ENCODE measurements at regions not wholly inside any gene's neighbourhood (a gene's known extent, or its start where the extent isn't known, plus 50 kb on each side); places are given as distances from the start of the nearest gene placed in this dataset.

DNA sequence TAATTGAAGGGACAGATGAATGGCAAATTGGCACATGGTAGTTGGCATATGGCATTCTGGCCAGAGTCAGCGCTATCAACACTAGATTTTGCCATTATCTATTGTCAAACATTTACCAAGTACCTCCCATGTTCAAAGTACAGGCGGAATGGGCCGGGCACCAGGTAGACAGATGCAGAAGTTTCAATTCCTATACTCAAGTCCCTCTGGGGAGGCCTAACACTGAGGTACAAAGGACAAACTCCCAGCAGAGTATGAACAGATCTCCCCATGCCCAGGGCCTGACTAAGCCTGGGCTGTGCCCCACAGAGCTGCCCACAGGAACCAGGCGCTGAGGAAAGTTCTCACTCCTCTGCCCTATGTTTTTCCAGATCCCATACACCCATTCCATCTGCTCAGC lies 257.5 kb upstream of the KLHL29 start:
- DNase-seq (ENCODE audit: low read depth in 2 of 2), result no peak

DNA sequence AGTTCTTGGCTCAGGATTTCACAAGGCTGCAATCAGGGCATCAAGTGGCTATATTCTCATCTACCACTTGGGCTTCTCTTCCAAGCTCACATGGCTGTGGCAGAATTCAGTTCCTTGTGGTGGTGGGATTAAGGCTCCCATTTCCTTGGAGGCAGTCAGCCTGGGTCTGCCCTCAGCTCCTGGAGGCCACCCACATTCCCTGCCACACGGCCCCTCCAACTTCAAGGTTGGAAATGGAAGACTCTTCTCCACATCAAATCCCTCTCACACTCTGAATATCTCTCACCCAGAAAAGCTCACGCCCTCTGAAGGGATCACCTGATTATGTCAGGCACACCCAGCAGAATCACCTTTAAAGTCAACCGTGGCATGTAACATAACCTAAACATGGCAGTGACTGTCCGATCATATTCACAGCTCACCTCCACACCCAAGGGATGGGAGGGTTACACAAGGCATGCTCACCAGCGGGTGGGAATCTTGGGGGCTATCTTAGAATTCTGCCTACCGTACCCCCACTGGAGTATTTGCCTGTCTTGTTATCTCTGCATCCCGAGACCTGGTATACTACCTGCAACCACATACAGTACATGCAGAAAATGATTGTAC lies 256.2 kb upstream of the KLHL29 start:
- DNase-seq (ENCODE audit: low read depth in 2 of 2), result no peak

DNA sequence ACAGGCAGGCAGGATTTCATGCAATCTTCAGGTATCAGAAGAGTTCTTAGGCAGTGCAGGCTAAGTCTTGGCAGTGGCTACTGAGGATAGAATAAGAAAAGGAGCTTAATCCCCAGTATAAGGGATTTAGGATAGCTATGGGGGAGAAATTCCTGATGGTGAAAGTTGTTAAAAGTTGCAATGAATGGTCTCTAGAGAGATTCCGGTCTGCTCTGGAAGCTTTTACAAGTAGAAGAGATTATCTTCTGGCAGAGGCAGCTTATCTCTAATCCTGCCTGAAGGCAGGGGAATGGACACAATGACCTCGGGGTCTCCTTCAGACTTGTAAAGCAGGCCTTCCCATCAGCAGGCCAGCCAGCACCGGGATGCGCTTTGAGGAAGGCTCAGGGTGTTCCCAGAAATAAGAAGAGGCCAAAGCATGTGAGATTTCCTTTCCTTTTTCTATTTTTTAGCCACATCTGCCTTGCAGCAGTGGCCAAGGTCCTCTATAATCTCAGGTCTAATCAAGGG lies 253.9 kb upstream of the KLHL29 start:
- DNase-seq (ENCODE audit: low read depth in 2 of 2), result no peak

DNA sequence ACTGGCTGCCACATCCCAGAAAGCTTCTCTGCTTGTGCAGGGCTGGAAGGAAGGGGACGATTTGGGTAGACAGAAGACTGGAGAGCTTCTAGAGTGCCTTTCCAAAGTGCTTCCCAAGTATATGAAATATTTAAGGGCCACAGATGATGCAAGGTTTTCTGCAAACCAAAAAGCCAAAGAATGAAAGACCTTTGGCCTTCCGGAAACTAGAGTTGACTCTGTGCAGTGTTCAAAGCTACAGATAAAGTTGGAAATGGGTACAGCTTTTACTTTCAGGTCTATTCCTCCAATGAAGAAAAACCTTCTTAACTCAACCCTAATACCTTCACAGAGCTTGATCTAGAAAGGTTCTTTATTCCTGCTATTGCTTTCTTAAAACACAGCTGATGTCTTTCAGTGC lies 253.0 kb upstream of the KLHL29 start:
- no peak for DNase-seq (ENCODE audit: low read depth in 2 of 2)

DNA sequence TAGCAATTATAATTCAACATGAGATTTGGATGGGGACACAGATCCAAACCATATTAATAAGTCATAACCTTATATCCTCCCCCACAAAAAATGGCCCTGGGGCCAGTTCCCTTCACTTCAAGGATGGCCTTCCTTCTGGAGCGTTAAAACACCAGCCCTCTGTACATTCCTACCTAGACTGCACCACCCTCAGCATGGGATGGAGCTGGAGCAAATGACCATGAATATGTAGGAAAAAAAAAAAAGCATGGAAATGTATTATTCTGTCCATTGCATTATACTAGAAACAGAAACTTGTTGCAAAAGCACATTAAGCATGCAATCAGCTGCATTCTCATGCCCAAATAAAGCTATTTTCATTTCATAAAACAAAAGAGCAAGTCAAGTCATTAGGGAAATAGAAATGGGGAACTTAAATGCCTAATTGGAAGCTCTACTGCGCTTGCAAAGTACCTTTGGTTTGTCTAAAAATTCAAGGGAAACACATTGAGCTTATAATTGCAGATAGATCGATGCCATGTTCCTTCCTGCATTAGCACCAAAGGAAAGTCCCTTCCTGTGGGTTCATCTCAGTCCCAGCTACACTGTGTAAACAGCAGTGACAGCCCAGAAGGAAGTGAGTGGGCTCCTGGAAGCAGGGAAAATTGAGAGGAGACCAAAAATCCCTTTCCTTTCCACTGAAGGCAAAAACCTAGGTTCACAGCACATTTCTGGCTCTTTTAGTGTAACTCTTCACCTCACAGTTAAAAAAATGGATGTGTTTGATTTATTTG lies 252.0 kb upstream of the KLHL29 start:
- no peak for DNase-seq (ENCODE audit: low read depth in 2 of 2)

DNA sequence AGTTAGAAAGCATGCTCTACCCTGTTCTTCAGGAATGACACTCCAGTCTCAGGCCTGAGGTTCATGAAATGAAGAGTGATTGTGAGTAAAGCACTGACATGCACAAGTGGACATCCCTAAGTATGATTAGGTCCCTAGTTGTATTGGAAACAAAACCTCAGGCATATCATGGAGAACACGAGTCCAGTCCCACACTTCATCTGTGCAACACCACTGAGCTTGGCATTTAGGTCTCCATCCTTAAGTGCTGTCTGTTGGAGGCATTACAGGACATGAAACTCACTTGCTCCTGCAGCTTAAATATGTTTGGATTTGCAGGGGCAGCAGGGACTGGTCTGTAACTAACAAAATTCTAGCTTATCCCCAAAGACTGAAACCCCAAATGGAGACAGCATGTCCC lies 250.3 kb upstream of the KLHL29 start:
- DNase-seq (ENCODE audit: low read depth in 2 of 2), result no peak

DNA sequence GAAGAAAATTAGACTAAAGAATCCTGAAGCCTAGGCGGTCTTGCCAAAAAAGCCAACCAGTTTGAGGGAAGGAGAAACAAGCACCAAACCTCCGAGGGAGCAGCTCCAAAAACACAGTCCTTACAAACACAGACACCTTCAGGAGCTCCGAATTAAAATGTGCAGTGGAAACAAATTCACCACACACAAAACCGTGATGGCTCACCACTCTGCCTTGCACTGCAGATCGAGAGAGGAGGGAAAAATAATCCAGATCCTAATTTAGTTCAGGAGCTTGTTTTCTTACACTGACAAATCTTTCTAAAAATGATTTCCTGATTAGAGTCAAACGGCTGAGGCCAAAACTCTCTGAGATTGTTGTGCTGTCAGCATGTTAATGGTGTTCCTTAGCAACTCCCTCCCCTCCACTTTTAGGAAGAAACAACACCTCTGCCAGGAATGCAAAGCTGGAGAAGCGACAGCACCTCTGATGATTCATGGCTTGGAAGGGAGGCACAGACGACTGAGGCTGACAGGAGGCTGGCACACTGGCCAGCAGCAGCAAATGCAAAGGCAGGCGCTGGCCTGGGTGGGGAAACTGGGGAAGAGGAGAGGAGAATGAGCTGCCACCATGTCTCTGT lies 249.4 kb upstream of the KLHL29 start:
- no peak for DNase-seq (ENCODE audit: low read depth in 2 of 2)

DNA sequence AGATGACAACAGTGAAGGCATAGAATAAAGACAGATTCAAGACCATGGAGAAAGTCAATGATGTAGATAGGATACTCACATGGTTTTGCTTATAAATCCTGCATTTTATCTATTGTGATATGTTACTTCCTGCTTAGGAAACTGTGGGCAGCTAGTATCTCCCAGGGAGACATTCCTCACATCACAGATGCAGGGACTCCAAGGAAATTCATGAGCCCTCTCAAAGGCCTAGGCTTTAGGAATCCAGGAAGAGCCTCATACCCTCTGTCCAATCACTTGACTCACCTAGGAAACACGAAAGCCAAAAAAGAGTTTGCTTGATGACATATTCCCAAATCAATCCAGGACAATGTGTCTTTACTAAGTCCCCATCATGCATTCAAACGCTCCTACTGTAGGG lies 247.8 kb upstream of the KLHL29 start:
- no peak for DNase-seq (ENCODE audit: low read depth in 2 of 2)

DNA sequence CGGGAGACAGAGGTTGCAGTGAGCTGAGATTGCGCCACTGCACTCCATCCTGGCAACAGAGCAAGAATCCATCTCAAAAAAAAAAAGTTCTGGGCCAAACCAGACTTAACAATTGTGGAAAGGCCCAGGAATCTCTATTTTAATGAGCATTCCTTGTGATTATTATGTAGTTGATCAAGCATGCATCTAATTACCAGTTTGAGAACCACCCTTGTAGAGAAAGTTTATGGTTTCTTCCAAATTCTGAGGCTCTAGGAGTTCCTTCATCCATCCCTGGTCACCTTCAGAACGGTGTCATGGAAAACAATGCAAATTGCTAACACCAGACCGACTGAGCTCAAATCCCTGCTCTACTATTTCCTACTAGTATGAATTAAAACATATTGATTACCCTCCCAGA lies 246.3 kb upstream of the KLHL29 start:
- no peak for DNase-seq (ENCODE audit: low read depth in 2 of 2)

DNA sequence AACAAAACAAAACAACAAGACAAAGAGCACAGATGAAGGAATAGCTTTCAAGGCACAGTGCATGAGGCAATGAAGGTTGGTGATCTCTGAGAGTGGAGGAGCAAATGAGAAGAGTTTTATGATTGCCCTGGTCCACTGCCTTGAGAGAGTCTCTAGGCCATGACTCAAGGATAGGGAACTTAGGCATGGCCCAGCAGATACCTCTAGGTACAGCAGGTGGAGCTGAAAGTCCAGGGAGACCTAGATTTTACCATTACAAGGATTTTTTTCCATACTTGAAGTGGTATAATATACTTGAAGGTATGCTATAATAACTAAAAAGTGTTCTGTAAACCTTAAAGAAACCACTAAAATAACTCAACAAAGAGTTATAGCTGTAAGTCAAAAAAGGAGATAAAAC lies 239.5 kb upstream of the KLHL29 start:
- DNase-seq (ENCODE audit: low read depth in 2 of 2), result no peak

DNA sequence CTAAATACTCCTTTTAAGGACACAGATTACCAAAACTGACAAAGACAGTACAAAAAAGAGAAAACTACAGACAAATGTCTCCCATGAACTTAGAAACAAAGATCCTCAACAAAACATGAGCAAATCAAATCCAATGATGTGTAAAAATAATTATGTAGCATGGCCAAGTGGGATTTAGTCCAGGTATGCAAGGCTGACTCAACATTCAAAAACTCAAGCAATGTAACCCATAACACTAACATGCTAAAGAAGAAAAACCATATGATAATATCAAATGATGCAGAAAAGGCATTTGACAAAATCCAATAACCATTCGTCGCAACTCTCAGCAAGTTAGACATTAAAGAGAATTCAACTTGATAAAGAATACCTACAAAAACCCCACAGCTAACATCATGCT lies 239.0 kb upstream of the KLHL29 start:
- no peak for DNase-seq (ENCODE audit: low read depth in 2 of 2)

DNA sequence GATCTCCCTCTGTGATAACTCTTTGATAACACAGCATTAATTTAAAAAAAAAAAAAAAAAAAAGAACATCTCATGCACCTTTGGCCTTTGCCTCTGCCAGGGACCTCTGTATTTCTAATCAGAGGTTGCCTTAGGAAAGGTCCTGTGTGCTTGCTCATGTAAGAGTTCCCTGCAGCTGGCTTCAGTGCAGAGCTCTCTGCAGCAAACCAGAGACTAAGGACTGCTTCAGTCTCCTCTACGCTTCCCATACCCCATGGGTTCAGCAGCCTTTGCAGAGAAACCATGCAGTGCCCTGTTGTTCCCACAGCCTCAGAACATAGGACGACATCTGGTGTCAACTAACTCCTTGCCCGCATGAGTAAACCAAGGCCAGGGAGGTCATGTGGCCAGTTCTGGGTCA lies 236.6 kb upstream of the KLHL29 start:
- no peak for DNase-seq (ENCODE audit: low read depth in 2 of 2)

DNA sequence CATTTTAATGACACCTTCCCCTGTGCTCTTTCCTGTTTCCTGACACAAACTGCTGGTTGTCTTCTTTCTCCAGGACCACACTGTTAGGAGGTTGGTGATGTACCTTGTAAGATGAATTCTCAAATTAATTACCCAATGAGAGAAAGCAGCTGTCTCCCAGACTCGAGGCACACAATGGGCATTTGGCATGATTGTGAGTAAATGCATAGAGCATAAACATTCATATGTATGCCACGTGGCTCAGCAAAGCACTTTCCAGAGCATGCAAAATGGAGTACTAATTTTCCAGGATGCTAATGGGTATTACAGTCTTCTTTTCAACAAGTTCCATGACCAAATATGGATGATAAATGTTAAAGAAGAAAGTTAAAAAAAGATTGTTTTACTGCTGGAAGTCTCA lies 235.2 kb upstream of the KLHL29 start:
- no peak for DNase-seq (ENCODE audit: low read depth in 2 of 2)

DNA sequence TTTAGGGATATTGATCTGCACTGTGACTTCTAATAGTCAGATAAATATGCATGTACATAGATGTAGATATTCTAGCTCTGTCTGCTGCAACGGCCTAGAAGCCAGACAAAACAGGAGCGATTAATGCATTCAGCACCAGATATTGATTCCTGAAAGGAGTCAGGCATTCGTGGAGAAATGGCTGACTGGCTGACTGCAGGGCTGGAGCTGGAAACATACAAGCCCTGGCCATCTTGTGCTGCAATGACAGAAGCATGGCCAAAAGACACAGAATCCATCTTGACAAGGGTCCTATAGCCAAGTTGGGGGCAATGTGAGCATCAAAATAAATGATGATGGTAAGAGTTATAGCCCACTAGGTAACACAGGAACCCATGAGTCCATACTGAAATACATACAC lies 231.5 kb upstream of the KLHL29 start:
- DNase-seq (ENCODE audit: low read depth in 2 of 2), result no peak

DNA sequence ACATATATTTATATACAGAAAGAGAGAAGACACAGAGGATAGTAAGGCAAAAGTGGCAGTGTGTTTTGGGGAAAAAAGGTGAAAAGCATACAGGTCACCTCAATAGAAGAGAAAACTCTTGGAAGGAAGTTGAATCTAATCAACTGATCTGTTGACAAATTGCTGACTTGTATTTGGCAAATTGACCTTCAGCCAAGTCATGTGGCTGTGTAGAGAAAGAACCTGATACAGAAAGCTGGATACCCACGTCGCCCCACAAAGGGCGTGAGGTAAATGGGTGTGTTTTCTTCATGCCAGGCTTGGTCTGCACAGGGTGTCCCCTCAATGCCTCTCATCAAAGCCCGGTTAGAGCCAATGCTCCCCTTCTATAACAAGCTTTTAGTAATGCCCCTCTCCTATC lies 230.0 kb upstream of the KLHL29 start:
- no peak for DNase-seq (ENCODE audit: low read depth in 2 of 2)

DNA sequence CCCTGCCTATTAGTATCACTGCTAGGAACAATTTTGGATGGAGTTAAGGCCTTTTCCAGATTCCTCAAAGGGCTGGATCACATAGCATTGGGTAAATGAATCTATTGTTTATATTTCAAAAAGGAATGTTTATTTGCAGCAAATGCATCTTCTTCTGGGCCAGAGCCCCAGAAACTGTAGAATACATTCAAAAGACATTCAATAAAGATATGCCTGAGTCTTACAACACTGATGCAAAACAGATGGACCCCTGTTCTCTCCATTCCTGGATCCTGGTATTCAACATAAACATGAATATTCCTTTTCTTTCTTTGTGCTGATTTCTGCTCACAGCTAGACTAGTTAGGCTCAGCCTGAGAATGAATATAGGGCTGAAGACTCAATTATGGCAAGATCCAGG lies 227.2 kb upstream of the KLHL29 start:
- DNase-seq (ENCODE audit: low read depth in 2 of 2), result no peak

DNA sequence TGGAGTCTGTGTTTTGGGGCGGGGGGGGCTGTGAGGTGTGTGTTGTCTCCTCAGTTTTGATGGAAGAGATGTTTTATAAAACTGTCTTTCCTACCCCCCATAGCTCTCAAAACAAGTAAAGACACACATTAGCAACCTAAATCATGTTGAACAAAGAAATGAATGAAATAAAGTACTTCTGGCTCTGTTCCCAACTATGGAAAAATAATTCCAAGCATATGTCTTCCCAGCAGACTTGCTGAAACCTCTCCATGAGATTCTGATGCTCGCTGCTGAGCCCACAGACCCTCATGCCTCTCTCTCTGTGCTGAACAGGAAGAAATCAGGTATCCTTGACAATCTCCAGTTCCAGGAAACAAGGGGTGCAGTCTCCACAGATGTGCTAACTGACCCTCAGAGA lies 226.7 kb upstream of the KLHL29 start:
- no peak for DNase-seq (ENCODE audit: low read depth in 2 of 2)

DNA sequence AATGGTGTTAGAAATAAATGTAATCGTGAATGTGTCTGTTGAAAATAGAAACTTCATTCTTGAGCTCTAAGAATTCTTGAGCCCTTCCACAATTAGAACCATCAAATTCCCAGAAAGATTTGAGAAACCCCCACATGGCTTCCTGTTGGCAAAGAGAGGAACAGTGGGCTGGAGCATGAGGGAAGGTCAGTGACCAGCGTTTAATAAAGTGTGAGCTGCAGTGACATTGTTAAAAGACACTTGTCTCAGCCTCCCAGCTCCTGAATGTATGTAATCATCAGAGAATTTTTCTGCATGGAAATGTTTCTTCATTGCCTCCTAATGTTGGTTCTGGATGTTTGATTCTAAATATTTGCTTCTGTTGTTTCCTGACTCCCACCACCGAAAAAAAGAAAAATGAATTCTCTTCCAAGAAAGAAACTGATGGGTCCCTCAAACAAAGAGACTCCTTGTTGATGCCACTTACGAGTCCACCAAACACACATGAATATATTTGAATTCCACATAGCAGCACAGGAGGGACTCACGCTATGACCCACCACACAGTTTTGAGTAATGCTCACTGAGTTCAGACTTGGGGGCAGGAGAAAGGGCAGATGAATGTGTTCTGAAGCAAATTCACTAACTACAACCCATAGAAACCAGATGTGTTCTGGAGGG lies 225.1 kb upstream of the KLHL29 start:
- no peak for DNase-seq (ENCODE audit: low read depth in 2 of 2)

DNA sequence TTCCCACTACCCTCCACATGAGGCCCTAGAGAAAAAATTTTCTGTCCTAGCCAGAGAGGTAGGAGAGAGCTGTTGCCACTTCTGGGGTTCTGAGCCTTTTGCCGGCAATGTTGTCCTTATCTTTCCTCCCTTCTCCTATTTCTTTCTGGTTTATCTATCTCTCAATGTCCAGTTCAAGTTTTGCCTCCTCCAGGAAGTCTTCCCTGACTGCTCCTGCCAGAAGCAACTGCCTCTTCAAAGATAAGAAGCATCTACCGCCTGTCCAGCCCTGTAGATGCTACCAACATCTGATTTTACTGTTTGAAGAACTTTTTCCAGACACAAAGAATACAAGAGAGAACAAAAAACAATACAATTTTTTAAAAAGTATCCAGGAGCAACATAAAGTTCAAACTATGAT lies 220.8 kb upstream of the KLHL29 start:
- DNase-seq (ENCODE audit: low read depth in 2 of 2), result no peak

DNA sequence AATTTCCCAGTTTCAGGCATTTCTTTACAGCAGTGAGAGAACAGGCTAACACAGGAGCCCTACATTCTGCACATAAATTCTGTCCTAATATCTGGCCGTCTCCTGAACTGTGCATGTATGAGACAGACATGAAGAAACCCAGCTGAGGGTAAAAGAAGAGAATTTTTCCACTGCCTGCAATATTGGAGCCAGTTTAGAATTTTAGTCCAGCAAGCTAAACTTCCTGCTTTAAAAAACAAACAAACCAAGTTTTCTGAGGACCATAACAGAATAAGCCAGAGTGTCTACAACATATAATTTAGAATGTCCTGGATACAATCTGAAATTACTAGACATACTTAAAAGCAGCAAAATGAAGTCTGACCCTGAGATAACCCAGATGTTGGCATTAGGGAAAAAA lies 215.1 kb upstream of the KLHL29 start:
- no peak for DNase-seq (ENCODE audit: low read depth in 2 of 2)

DNA sequence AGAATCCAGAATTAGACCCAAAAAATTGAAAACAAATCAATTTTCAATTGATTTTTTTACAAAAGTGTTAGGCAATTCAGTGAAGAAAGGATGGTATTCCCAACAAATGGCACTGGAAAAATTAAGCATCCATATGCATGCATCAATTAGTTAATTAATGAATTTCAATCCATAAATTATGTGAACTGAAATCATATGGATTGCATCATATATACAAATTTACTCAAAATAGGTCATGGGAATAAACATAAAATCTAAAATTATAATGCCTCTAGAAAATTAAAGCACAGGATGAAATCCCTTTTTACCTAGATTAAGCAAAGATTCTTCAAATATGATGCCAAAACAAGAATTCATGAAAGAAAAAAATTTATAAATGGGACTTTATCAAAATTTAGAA lies 213.9 kb upstream of the KLHL29 start:
- DNase-seq (ENCODE audit: low read depth in 2 of 2), result no peak

DNA sequence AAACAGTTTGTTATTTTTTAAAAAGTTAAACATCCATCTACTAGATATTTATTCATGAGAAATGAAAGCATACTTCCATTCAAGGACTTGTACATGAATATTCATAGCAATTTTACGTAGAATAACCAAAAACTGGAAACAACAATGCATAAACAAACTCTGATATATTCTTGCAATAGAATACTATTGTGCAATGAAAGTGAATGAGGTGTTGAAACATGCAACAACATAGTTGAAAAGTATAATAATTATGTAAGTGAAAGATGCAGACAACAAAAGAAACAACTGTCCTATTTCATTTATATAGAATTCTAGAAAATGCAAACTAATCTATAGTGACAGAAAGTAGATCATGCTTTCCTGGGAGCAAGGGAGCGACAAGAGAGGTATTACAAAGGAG lies 206.6 kb upstream of the KLHL29 start:
- no peak for DNase-seq (ENCODE audit: low read depth in 2 of 2)

DNA sequence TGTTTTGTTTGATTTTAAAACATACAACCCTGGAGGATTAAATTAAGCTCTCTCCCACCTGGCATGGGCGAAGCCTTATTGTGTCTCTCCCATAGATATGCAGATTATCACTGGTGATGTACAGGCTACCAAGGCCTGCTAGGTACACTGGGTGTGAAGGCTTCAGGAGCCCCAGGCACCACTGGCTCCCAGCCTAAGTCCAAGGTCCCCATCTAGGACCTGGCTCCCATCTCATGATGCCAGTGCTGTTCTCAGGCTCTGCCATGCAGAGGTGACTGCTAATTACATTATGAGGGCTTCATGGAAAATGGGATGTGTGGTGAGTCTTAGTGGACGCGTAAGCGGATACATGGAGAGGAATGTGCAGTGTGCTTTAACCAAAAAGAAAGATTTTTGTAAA lies 201.2 kb upstream of the KLHL29 start:
- no peak for DNase-seq (ENCODE audit: low read depth in 2 of 2)

Data from stimulated activated CD8-positive, alpha-beta memory T cell treated with anti-CD3 and anti-CD28 coated beads, Interleukin-7, amount 100 ng/mL, for 4 hours (primary cell).